H1 (cell line): ENCODE measurements at regions not wholly inside any gene's neighbourhood (a gene's known extent, or its start where the extent isn't known, plus 50 kb on each side); places are given as distances from the start of the nearest gene placed in this dataset.

Experiments used
- CTCF ChIA-PET: fragments of 300-600 bp; sonication (Branson Sonifier 250); formaldehyde crosslinking; loops from one replicate; lab custom pipeline; 2021; ENCODE audit not compliant: partially characterized antibody; lab: Charles Lee
- POLR2A ChIA-PET: fragments of 300-600 bp; sonication (Branson Sonifier 250); formaldehyde crosslinking; loops from one replicate; lab custom pipeline; 2021; ENCODE audit warnings: inconsistent platforms; ENCODE audit not compliant: partially characterized antibody; lab: Charles Lee
- DNase-seq, 2 experiments: peaks; one replicate each; pipeline versions ENCODE4 v3.0.0 to v3.0.0-alpha.2; 2010 to 2022; ENCODE audit warnings: low spot score in 2 of 2, low read depth in 1 of 2, mixed read lengths in 1 of 2
- FAIRE-seq: peaks from 2 replicates; lab custom pipeline; 2011; peaks lifted over from hg19 to GRCh38; lab: Jason Lieb, UNC
- H2AFZ ChIP-seq: 2 replicates; pipeline ENCODE4 v1.8.1; 2012; ENCODE audit warnings: low read length, inconsistent platforms
- H2AK5ac ChIP-seq: 2 replicates; pipeline ENCODE4 v1.6.1; 2013; ENCODE audit warnings: low read depth, low read length
- H2BK120ac ChIP-seq: replicated peaks from 2 replicates; pipeline ENCODE3; 2013; ENCODE audit warnings: low read depth, low read length, inconsistent platforms
- H2BK12ac ChIP-seq: 2 replicates; pipeline ENCODE4 v1.6.1; 2013; ENCODE audit warnings: low read depth, low read length
- H2BK15ac ChIP-seq: 2 replicates; pipeline ENCODE4 v1.6.1; 2013; ENCODE audit warnings: low read length
- H2BK20ac ChIP-seq: 2 replicates; pipeline ENCODE4 v1.6.1; 2013; ENCODE audit warnings: low read length
- H2BK5ac ChIP-seq: 2 replicates; pipeline ENCODE4 v1.6.1; 2013; ENCODE audit warnings: low read depth, low read length
- H3K14ac ChIP-seq: 2 replicates; pipeline ENCODE4 v1.6.1; 2013; ENCODE audit warnings: inconsistent platforms; ENCODE audit not compliant: insufficient read length
- H3K18ac ChIP-seq: 2 replicates; pipeline ENCODE4 v1.6.1; 2013; ENCODE audit warnings: low read length; ENCODE audit errors: extremely low read depth
- H3K23ac ChIP-seq: 2 replicates; pipeline ENCODE4 v1.6.1; 2013; ENCODE audit warnings: inconsistent platforms; ENCODE audit not compliant: insufficient read length
- H3K23me2 ChIP-seq: 2 replicates; pipeline ENCODE4 v1.6.1; 2013; ENCODE audit warnings: low read depth, low read length
- H3K27ac ChIP-seq: 2 replicates; pipeline ENCODE4 v1.6.1; 2011; ENCODE audit warnings: low read depth, low read length, inconsistent platforms
- H3K27me3 ChIP-seq, 4 experiments: replicated peaks in 1 of 4; 1 replicate in 1 of 4; 2 replicates in 3 of 4; pipeline versions ENCODE4 v1.6.1 to v1.8.1; 2011 to 2013; ENCODE audit warnings: low read length in 3 of 4, mild to moderate bottlenecking in 3 of 4, inconsistent platforms in 2 of 4, mixed read lengths in 2 of 4, moderate library complexity in 1 of 4; ENCODE audit not compliant: control insufficient read depth in 3 of 4, insufficient read depth in 3 of 4; ENCODE audit errors: extremely low read depth in 1 of 4
- H3K36me3 ChIP-seq, 4 experiments: 2 replicates each; pipeline versions ENCODE4 v1.6.1 to v1.8.1; 2011 to 2013; ENCODE audit warnings: mild to moderate bottlenecking in 4 of 4, low read length in 3 of 4, moderate library complexity in 2 of 4, control low read depth in 1 of 4, inconsistent platforms in 1 of 4; ENCODE audit not compliant: insufficient read depth in 4 of 4, control insufficient read depth in 2 of 4
- H3K4ac ChIP-seq: replicated peaks from 2 replicates; pipeline ENCODE3; 2013; ENCODE audit warnings: low read length, low read depth, mixed read lengths, inconsistent platforms; ENCODE audit not compliant: insufficient read length
- H3K4me1 ChIP-seq, 4 experiments: replicated peaks in 1 of 4; 1 replicate in 1 of 4; 2 replicates in 3 of 4; pipeline versions ENCODE4 v1.6.1 to v1.8.1; 2011 to 2013; ENCODE audit warnings: low read length in 3 of 4, inconsistent platforms in 2 of 4, mixed read lengths in 1 of 4; ENCODE audit not compliant: insufficient read depth in 4 of 4, control insufficient read depth in 3 of 4
- H3K4me2 ChIP-seq, 2 experiments: 2 replicates each; pipeline versions ENCODE4 v1.6.1 to v1.8.1; 2011 to 2013; ENCODE audit warnings: low read depth in 2 of 2, low read length in 2 of 2, control low read depth in 1 of 2, inconsistent platforms in 1 of 2, mild to moderate bottlenecking in 1 of 2; ENCODE audit not compliant: insufficient read depth in 1 of 2
- H3K4me3 ChIP-seq, 4 experiments: fragments of 200-600, 300-600 bp in 1 of 4; sonication (generic), shearing (Covaris generic), sonication (Bioruptor Twin) in 1 of 4; 2 replicates each; pipeline versions ENCODE4 v1.5.1 to v1.8.1; 2011 to 2016; ENCODE audit warnings: low read length in 4 of 4, low read depth in 3 of 4, control low read depth in 2 of 4, inconsistent platforms in 2 of 4, mild to moderate bottlenecking in 2 of 4, mixed read lengths in 1 of 4, moderate library complexity in 1 of 4; ENCODE audit not compliant: insufficient read depth in 2 of 4; ENCODE audit errors: extremely low read depth in 1 of 4
- H3K56ac ChIP-seq: replicated peaks from 2 replicates; pipeline ENCODE3; 2013; ENCODE audit warnings: low read depth, mild to moderate bottlenecking, mixed read lengths, low read length, inconsistent platforms; ENCODE audit not compliant: insufficient read length
- H3K79me1 ChIP-seq: 2 replicates; pipeline ENCODE4 v1.6.1; 2013; ENCODE audit warnings: low read depth, low read length, control low read depth
- H3K79me2 ChIP-seq, 2 experiments: 2 replicates each; pipeline versions ENCODE4 v1.6.1 to v1.8.1; 2012 to 2013; ENCODE audit warnings: low read length in 2 of 2, mild to moderate bottlenecking in 2 of 2, inconsistent platforms in 1 of 2; ENCODE audit not compliant: insufficient read depth in 2 of 2, control insufficient read depth in 1 of 2
- H3K9ac ChIP-seq, 4 experiments: replicated peaks in 1 of 4; 1 replicate in 1 of 4; 2 replicates in 3 of 4; pipeline versions ENCODE4 v1.6.1 to v1.8.1; 2011 to 2013; ENCODE audit warnings: low read depth in 3 of 4, low read length in 3 of 4, control low read depth in 2 of 4, mild to moderate bottlenecking in 2 of 4, moderate library complexity in 2 of 4, inconsistent platforms in 1 of 4; ENCODE audit errors: extremely low read depth in 1 of 4
- H3K9me3 ChIP-seq, 2 experiments: 2 replicates each; pipeline versions ENCODE4 v1.6.1 to v1.8.1; 2012 to 2013; ENCODE audit warnings: mild to moderate bottlenecking in 2 of 2, moderate library complexity in 2 of 2, control low read depth in 1 of 2, inconsistent platforms in 1 of 2, low read depth in 1 of 2, low read length in 1 of 2, mixed read lengths in 1 of 2; ENCODE audit not compliant: insufficient read depth in 2 of 2
- H4K20me1 ChIP-seq, 2 experiments: replicated peaks in 1 of 2; 2 replicates each; pipeline versions ENCODE3 to v1.8.1; 2011 to 2013; ENCODE audit warnings: inconsistent platforms in 2 of 2, low read length in 2 of 2, mild to moderate bottlenecking in 1 of 2; ENCODE audit not compliant: insufficient read depth in 2 of 2, control insufficient read depth in 1 of 2
- H4K5ac ChIP-seq: 2 replicates; pipeline ENCODE4 v1.6.1; 2013; ENCODE audit warnings: low read length, low read depth, mixed read lengths, inconsistent platforms; ENCODE audit not compliant: insufficient read length
- H4K8ac ChIP-seq: 2 replicates; pipeline ENCODE4 v1.8.0; 2013; ENCODE audit warnings: mild to moderate bottlenecking, moderate library complexity, low read length, inconsistent platforms; ENCODE audit not compliant: insufficient read depth; ENCODE audit errors: extremely low read depth
- H4K91ac ChIP-seq: replicated peaks from 2 replicates; pipeline ENCODE3; 2013; ENCODE audit warnings: low read length, mixed read lengths, inconsistent platforms; ENCODE audit not compliant: insufficient read length
- GABPA ChIP-seq: IDR thresholded peaks from 2 replicates; pipeline ENCODE4 v1.6.1; 2011; ENCODE audit warnings: mild to moderate bottlenecking, low read length, moderate library complexity, borderline replicate concordance; ENCODE audit not compliant: insufficient read depth
- POLR2A ChIP-seq, 2 experiments: IDR thresholded peaks; 1 replicate in 1 of 2; 2 replicates in 1 of 2; pipeline ENCODE4 v1.6.1; 2011; ENCODE audit warnings: low read depth in 2 of 2, low read length in 2 of 2, mild to moderate bottlenecking in 2 of 2; ENCODE audit errors: control extremely low read depth in 1 of 2
- WGBS, 2 experiments: shearing (Covaris generic) in 1 of 2; methylation state at CpG; one replicate each; pipeline versions ENCODE4 v1.1.6 to v1.1.7; 2013 to 2015; ENCODE audit warnings: low lambda C conversion rate in 2 of 2, mixed read lengths in 2 of 2, inconsistent platforms in 1 of 2, low coverage in 1 of 2, missing lambda C conversion rate in 1 of 2; ENCODE audit not compliant: insufficient replicate concordance in 2 of 2, insufficient coverage in 1 of 2, insufficient read length in 1 of 2; ENCODE audit errors: extremely low coverage in 1 of 2, missing lambda C conversion rate in 1 of 2; 5-methylcytosine and 5-hydroxymethylcytosine counted together

- H3K56ac ChIP-seq, result no peak overlapping the region
- no peaks in the 10 kb centered on the region for H3K23me2 ChIP-seq
- DNase-seq (no peak), FAIRE-seq (no peak)
- no peak overlapping the region for H4K91ac ChIP-seq
- no peak overlapping the region for H3K9ac ChIP-seq
- H2BK20ac ChIP-seq, result no peak overlapping the region
- H2BK120ac ChIP-seq, result no peak overlapping the region
- no peak overlapping the region for H3K14ac ChIP-seq
- ChIA-PET POLR2A (no interaction called here), CTCF (interaction anchor here (1.2 kb wide), 1 partner anchor 10 kb away, joined by 4 read pairs; no protein-coding TSS in a partner anchor)
- H2AFZ ChIP-seq, result no peak overlapping the region
- H2BK15ac ChIP-seq, result no peak overlapping the region
- H3K23ac ChIP-seq, result no peak overlapping the region
- no peaks in the 10 kb centered on the region for H3K79me1 ChIP-seq
- H3K36me3 ChIP-seq, result no peaks in the 10 kb centered on the region
- H3K4me3 ChIP-seq, result no peak overlapping the region
- H3K79me2 ChIP-seq, result no peaks in the 10 kb centered on the region
- WGBS, 2 experiments, result 91% methylated on average over 2 of the region's 2 CpGs; no CpG with 5 or more reads in 1 of the 2 experiments
- H4K5ac ChIP-seq, result no peak overlapping the region
- no peaks in the 10 kb centered on the region for H4K20me1 ChIP-seq
- H3K18ac ChIP-seq, result no peak overlapping the region
- no peak overlapping the region for H3K27ac ChIP-seq
- H3K4me1 ChIP-seq, result no peaks in the 10 kb centered on the region; a peak in 1 of 7 replicates
- H3K27me3 ChIP-seq, result no peaks in the 10 kb centered on the region
- H2BK5ac ChIP-seq, result no peak overlapping the region
- H2BK12ac ChIP-seq, result no peak overlapping the region
- H4K8ac ChIP-seq, result no peak overlapping the region
- H3K9me3 ChIP-seq, result no peaks in the 10 kb centered on the region
- H2AK5ac ChIP-seq, result no peak overlapping the region
- no peak overlapping the region for H3K4ac ChIP-seq
- H3K4me2 ChIP-seq, result no peak overlapping the region
- TF ChIP-seq GABPA, result no peak
- TF ChIP-seq POLR2A (IDR thresholded peaks at IDR 0.05; ENCODE audit: control extremely low read depth in 1 of 2, low read depth in 2 of 2, low read length in 2 of 2), result no peak
These were observed 205.7 kb downstream of the REEP3 start for GRCh38 chr10:63726867-63727266.
